ENCODE measurements at regions not wholly inside any gene's neighbourhood (a gene's known extent, or its start where the extent isn't known, plus 50 kb on each side); places are given as distances from the start of the nearest gene placed in this dataset.

GRCh38 chr11:104365676-104366075, 201.7 kb upstream of the PDGFD start:
- Histone ChIP-seq H3F3A (ENCODE audit: low read depth) (no peaks in the 10 kb centered on the region), H3K9ac (ENCODE audit: low read depth, low read length, poor library complexity, severe bottlenecking) (no peak overlapping the region), H3K4me1 (ENCODE audit: insufficient read depth, low read length, poor library complexity, severe bottlenecking) (no peaks in the 10 kb centered on the region), H4K20me1 (ENCODE audit: insufficient read depth, low read length, poor library complexity, severe bottlenecking) (no peaks in the 10 kb centered on the region), H3K27me3 (ENCODE audit: insufficient read depth, low read length, poor library complexity, severe bottlenecking) (no peaks in the 10 kb centered on the region), H3K9me3 (ENCODE audit: insufficient read depth, low read depth, low read length) (no peaks in the 10 kb centered on the region), H3K9me2 (replicated peaks; ENCODE audit: low read depth, low read length) (no peaks in the 10 kb centered on the region), H3K4me2 (ENCODE audit: low read depth, low read length, poor library complexity, severe bottlenecking) (peak overlapping the region; percentile 5), H3K36me3 (ENCODE audit: insufficient read depth, low read length) (no peaks in the 10 kb centered on the region), H2AFZ (ENCODE audit: low read length) (no peak overlapping the region), H3K79me2 (ENCODE audit: insufficient read depth, low read length) (no peaks in the 10 kb centered on the region), H3K4me3 (ENCODE audit: low read length, poor library complexity, severe bottlenecking) (no peak overlapping the region)
- TF ChIP-seq CTCF (conservative IDR thresholded peaks at IDR 0.05; ENCODE audit: low read length) = no peak
- TF ChIP-seq EZH2phosphoT487 (IDR thresholded peaks at IDR 0.05; ENCODE audit: borderline replicate concordance) = no peak

GRCh38 chr11:104361975-104362374, 198.0 kb upstream of the PDGFD start:
- Histone ChIP-seq H2AFZ (ENCODE audit: low read length) (peak overlapping the region; percentile 33; the same call in 1 of the 2 replicates), H4K20me1 (ENCODE audit: insufficient read depth, low read length, poor library complexity, severe bottlenecking) (no peaks in the 10 kb centered on the region)
- TF ChIP-seq EZH2phosphoT487 (IDR thresholded peaks at IDR 0.05; ENCODE audit: borderline replicate concordance) (no peak), CTCF (conservative IDR thresholded peaks at IDR 0.05; ENCODE audit: low read length) (no peak)

GRCh38 chr11:104352036-104352435, 188.1 kb upstream of the PDGFD start:
- Histone ChIP-seq H3F3A (ENCODE audit: low read depth) (no peaks in the 10 kb centered on the region), H3K36me3 (ENCODE audit: insufficient read depth, low read length) (no peaks in the 10 kb centered on the region), H3K79me2 (ENCODE audit: insufficient read depth, low read length) (no peaks in the 10 kb centered on the region), H3K9me3 (ENCODE audit: insufficient read depth, low read depth, low read length) (peaks cover 6% of the 10 kb centered on the region; the same call in 1 of the 2 replicates), H2AFZ (ENCODE audit: low read length) (no peak overlapping the region), H3K4me2 (ENCODE audit: low read depth, low read length, poor library complexity, severe bottlenecking) (no peak overlapping the region), H3K9me2 (replicated peaks; ENCODE audit: low read depth, low read length) (no peaks in the 10 kb centered on the region), H3K27me3 (ENCODE audit: insufficient read depth, low read length, poor library complexity, severe bottlenecking) (no peaks in the 10 kb centered on the region), H3K4me1 (ENCODE audit: insufficient read depth, low read length, poor library complexity, severe bottlenecking) (no peaks in the 10 kb centered on the region), H3K9ac (ENCODE audit: low read depth, low read length, poor library complexity, severe bottlenecking) (no peak overlapping the region), H3K4me3 (ENCODE audit: low read length, poor library complexity, severe bottlenecking) (no peak overlapping the region), H4K20me1 (ENCODE audit: insufficient read depth, low read length, poor library complexity, severe bottlenecking) (no peaks in the 10 kb centered on the region)
- TF ChIP-seq CTCF (conservative IDR thresholded peaks at IDR 0.05; ENCODE audit: low read length) (no peak), EZH2phosphoT487 (IDR thresholded peaks at IDR 0.05; ENCODE audit: borderline replicate concordance) (no peak)

More at GRCh38 chr11:104361975-104362374, 198.0 kb upstream of the PDGFD start:
- no peak overlapping the region for H3K4me3 ChIP-seq (ENCODE audit: low read length, poor library complexity, severe bottlenecking)
- H3K9ac ChIP-seq (ENCODE audit: low read depth, low read length, poor library complexity, severe bottlenecking) = no peak overlapping the region
- no peaks in the 10 kb centered on the region for H3K27me3 ChIP-seq (ENCODE audit: insufficient read depth, low read length, poor library complexity, severe bottlenecking)
- no peaks in the 10 kb centered on the region for H3K9me3 ChIP-seq (ENCODE audit: insufficient read depth, low read depth, low read length)
- H3K9me2 ChIP-seq (replicated peaks; ENCODE audit: low read depth, low read length) = no peaks in the 10 kb centered on the region
- H3K79me2 ChIP-seq (ENCODE audit: insufficient read depth, low read length) = no peaks in the 10 kb centered on the region
- no peaks in the 10 kb centered on the region for H3K4me1 ChIP-seq (ENCODE audit: insufficient read depth, low read length, poor library complexity, severe bottlenecking)
- no peak overlapping the region for H3K4me2 ChIP-seq (ENCODE audit: low read depth, low read length, poor library complexity, severe bottlenecking)
- no peaks in the 10 kb centered on the region for H3K36me3 ChIP-seq (ENCODE audit: insufficient read depth, low read length)
- no peaks in the 10 kb centered on the region for H3F3A ChIP-seq (ENCODE audit: low read depth)

Measured in Loucy (cell line).